Gastroesophageal sphincter (tissue), 3 donors: ENCODE measurements at regions not wholly inside any gene's neighbourhood (a gene's known extent, or its start where the extent isn't known, plus 50 kb on each side); places are given as distances from the start of the nearest gene placed in this dataset.

ENCODE experiments used
- EP300 ChIP-seq: sonication (generic); formaldehyde crosslinking; IDR thresholded peaks from one replicate; pipeline ENCODE4 v1.6.1; 2017; ENCODE audit warnings: antibody characterized with exemption, mild to moderate bottlenecking
- POLR2A ChIP-seq, 2 donors: fragments of 450-650 bp; IDR thresholded peaks; one replicate each; pipeline ENCODE4 v1.6.1; 2017; ENCODE audit warnings: antibody characterized with exemption in 2 of 2, mild to moderate bottlenecking in 2 of 2, moderate library complexity in 1 of 2
- POLR2AphosphoS5 ChIP-seq: sonication (generic); formaldehyde crosslinking; IDR thresholded peaks from one replicate; pipeline ENCODE4 v1.6.1; 2017; ENCODE audit warnings: antibody characterized with exemption
- TF ChIP-seq, protein P1 (sequence below), 4 experiments: fragments of 200-600 bp in 2 of 4; fragments of 450-650 bp in 2 of 4; sonication (generic) in 1 of 4; IDR thresholded peaks; one replicate each; pipeline ENCODE4 v1.5.1; 2017 to 2019; ENCODE audit warnings: antibody characterized with exemption in 4 of 4, mild to moderate bottlenecking in 2 of 4, moderate library complexity in 2 of 4

DNA sequence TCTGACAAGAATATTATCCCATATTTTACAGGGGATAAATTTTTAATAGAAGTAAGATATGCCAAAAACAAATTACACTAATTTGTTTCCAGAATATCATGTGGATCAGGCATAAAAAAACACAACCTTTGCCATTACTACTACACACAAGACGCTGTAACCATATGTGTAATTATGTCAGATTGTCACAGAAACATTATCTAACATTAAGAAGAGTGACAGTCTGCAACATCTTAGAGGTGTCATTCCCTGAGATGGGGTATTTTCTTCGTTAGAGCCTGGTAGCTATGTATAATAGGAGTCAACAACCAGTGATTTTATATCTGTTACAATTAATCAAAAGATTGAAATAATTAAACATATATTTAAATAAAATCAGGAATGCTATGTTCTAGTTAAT lies 518.9 kb downstream of the RERGL start:
- TF ChIP-seq EP300, result no peak
- TF ChIP-seq, protein P1, sequence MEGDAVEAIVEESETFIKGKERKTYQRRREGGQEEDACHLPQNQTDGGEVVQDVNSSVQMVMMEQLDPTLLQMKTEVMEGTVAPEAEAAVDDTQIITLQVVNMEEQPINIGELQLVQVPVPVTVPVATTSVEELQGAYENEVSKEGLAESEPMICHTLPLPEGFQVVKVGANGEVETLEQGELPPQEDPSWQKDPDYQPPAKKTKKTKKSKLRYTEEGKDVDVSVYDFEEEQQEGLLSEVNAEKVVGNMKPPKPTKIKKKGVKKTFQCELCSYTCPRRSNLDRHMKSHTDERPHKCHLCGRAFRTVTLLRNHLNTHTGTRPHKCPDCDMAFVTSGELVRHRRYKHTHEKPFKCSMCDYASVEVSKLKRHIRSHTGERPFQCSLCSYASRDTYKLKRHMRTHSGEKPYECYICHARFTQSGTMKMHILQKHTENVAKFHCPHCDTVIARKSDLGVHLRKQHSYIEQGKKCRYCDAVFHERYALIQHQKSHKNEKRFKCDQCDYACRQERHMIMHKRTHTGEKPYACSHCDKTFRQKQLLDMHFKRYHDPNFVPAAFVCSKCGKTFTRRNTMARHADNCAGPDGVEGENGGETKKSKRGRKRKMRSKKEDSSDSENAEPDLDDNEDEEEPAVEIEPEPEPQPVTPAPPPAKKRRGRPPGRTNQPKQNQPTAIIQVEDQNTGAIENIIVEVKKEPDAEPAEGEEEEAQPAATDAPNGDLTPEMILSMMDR (IDR thresholded peaks at IDR 0.05), result no peak
- no peak for TF ChIP-seq POLR2AphosphoS5
- no peak for TF ChIP-seq POLR2A (IDR thresholded peaks at IDR 0.05)
